ENCODE measurements at regions not wholly inside any gene's neighbourhood (a gene's known extent, or its start where the extent isn't known, plus 50 kb on each side); places are given as distances from the start of the nearest gene placed in this dataset.

- TF ChIP-seq CTCF (conservative IDR thresholded peaks at IDR 0.05; ENCODE audit: low read depth, low read length), result no peak
- TF ChIP-seq EZH2 (IDR thresholded peaks at IDR 0.05; ENCODE audit: low read length, unreplicated experiment), result no peak
Measured at GRCh38 chr7:131762753-131763152, 206.3 kb upstream of the PODXL start.
